KMS-11 (cell line): ENCODE measurements at regions not wholly inside any gene's neighbourhood (a gene's known extent, or its start where the extent isn't known, plus 50 kb on each side); places are given as distances from the start of the nearest gene placed in this dataset.

Source experiments
- H2AFZ ChIP-seq: fragments of 200-600 bp; sonication (generic); 2 replicates; pipeline ENCODE4 v1.6.1; 2016; ENCODE audit warnings: antibody characterized with exemption, mixed run types, low read depth
- H3K27ac ChIP-seq: fragments of 200-600 bp; sonication (generic); 2 replicates; pipeline ENCODE4 v1.6.1; 2016; ENCODE audit warnings: mild to moderate bottlenecking, mixed run types
- H3K27me3 ChIP-seq: fragments of 200-600 bp; sonication (generic); 2 replicates; pipeline ENCODE4 v1.6.1; 2017; ENCODE audit warnings: mild to moderate bottlenecking, low read depth, mixed run types, moderate library complexity; ENCODE audit not compliant: insufficient read depth
- H3K36me3 ChIP-seq: fragments of 200-600 bp; sonication (generic); 2 replicates; pipeline ENCODE4 v1.6.1; 2017; ENCODE audit warnings: mild to moderate bottlenecking, mixed run types; ENCODE audit not compliant: insufficient read depth
- H3K4me1 ChIP-seq: fragments of 200-600 bp; sonication (generic); 2 replicates; pipeline ENCODE4 v1.6.1; 2016; ENCODE audit warnings: mild to moderate bottlenecking, low read depth, mixed run types; ENCODE audit not compliant: poor library complexity, severe bottlenecking
- H3K4me2 ChIP-seq: fragments of 200-600 bp; sonication (generic); 2 replicates; pipeline ENCODE4 v1.7.0; 2016; ENCODE audit warnings: mild to moderate bottlenecking, mixed run types
- H3K4me3 ChIP-seq: fragments of 200-600 bp; sonication (generic); IDR thresholded peaks from 2 replicates; pipeline ENCODE4 v1.6.1; 2017; ENCODE audit warnings: low read depth, low read length, mixed read lengths; ENCODE audit not compliant: insufficient read depth
- H3K79me2 ChIP-seq: fragments of 200-600 bp; sonication (generic); 2 replicates; pipeline ENCODE4 v1.6.1; 2016; ENCODE audit warnings: low read depth, mixed run types; ENCODE audit not compliant: insufficient read depth
- H3K9ac ChIP-seq: fragments of 200-600 bp; sonication (generic); 2 replicates; pipeline ENCODE4 v1.6.1; 2016; ENCODE audit warnings: mild to moderate bottlenecking, mixed run types
- H4K20me1 ChIP-seq: fragments of 200-600 bp; sonication (generic); 2 replicates; pipeline ENCODE4 v1.6.1; 2016; ENCODE audit warnings: mild to moderate bottlenecking, mixed run types; ENCODE audit not compliant: insufficient read depth
- TF ChIP-seq, protein P1 (sequence below): fragments of 200-600 bp; sonication (generic); conservative IDR thresholded peaks from 2 replicates; pipeline ENCODE4 v1.6.1; 2017; ENCODE audit warnings: low read depth, mild to moderate bottlenecking, antibody characterized with exemption, low read length, moderate library complexity, mixed read lengths

- TF ChIP-seq, protein P1, sequence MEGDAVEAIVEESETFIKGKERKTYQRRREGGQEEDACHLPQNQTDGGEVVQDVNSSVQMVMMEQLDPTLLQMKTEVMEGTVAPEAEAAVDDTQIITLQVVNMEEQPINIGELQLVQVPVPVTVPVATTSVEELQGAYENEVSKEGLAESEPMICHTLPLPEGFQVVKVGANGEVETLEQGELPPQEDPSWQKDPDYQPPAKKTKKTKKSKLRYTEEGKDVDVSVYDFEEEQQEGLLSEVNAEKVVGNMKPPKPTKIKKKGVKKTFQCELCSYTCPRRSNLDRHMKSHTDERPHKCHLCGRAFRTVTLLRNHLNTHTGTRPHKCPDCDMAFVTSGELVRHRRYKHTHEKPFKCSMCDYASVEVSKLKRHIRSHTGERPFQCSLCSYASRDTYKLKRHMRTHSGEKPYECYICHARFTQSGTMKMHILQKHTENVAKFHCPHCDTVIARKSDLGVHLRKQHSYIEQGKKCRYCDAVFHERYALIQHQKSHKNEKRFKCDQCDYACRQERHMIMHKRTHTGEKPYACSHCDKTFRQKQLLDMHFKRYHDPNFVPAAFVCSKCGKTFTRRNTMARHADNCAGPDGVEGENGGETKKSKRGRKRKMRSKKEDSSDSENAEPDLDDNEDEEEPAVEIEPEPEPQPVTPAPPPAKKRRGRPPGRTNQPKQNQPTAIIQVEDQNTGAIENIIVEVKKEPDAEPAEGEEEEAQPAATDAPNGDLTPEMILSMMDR = no peak
- H3K9ac ChIP-seq = no peak overlapping the region
- no peak overlapping the region for H3K4me3 ChIP-seq
- H3K4me1 ChIP-seq = no peaks in the 10 kb centered on the region
- no peak overlapping the region for H3K4me2 ChIP-seq
- H4K20me1 ChIP-seq = no peaks in the 10 kb centered on the region
- H3K27me3 ChIP-seq = no peaks in the 10 kb centered on the region
- H2AFZ ChIP-seq = no peak overlapping the region
- no peak overlapping the region for H3K27ac ChIP-seq
- H3K36me3 ChIP-seq = no peaks in the 10 kb centered on the region
- H3K79me2 ChIP-seq = no peaks in the 10 kb centered on the region
These were observed 776.9 kb upstream of the CNTN5 start for GRCh38 chr11:98243897-98244296.

DNA sequence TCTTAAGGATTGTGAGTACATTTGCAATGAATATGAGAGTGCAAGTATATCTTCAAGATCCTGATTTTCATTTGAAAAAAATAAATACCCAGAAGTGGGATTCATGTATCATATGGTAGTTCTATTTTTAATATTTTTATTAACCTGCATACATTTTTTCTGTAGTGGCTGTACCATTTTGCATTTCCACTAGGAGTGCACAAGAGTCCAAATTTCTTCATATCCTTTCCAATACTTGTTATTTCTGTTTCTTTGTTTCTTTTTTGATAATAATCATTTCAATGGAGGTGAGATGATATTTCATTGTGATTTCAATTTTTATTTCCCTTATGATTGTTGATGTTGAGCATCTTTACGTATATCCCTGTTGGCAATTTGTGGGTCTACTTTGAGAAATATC is 759.8 kb upstream of the CNTN5 start:
- Histone ChIP-seq H2AFZ (no peak overlapping the region), H3K79me2 (no peaks in the 10 kb centered on the region), H3K4me2 (no peak overlapping the region), H3K27ac (no peak overlapping the region), H3K4me1 (no peaks in the 10 kb centered on the region), H3K27me3 (no peaks in the 10 kb centered on the region), H4K20me1 (no peaks in the 10 kb centered on the region), H3K9ac (no peak overlapping the region), H3K36me3 (no peaks in the 10 kb centered on the region), H3K4me3 (no peak overlapping the region)
- TF ChIP-seq, protein P1 = peak; percentile 32; the same call in 1 of the 2 replicates

GRCh38 chr11:98277251-98277912 is 743.4 kb upstream of the CNTN5 start:
- Histone ChIP-seq H3K4me3 (no peak overlapping the region), H3K36me3 (no peaks in the 10 kb centered on the region), H4K20me1 (no peaks in the 10 kb centered on the region), H3K79me2 (no peaks in the 10 kb centered on the region), H3K4me2 (no peak overlapping the region), H3K9ac (no peak overlapping the region), H2AFZ (no peak overlapping the region), H3K27ac (no peak overlapping the region), H3K27me3 (no peaks in the 10 kb centered on the region), H3K4me1 (no peaks in the 10 kb centered on the region)
- TF ChIP-seq, protein P1 = no peak

GRCh38 chr11:98289617-98290263 is 731.0 kb upstream of the CNTN5 start:
- TF ChIP-seq, protein P1 = no peak
- H3K36me3 ChIP-seq = no peaks in the 10 kb centered on the region
- H3K27ac ChIP-seq = no peak overlapping the region
- H4K20me1 ChIP-seq = no peaks in the 10 kb centered on the region
- no peaks in the 10 kb centered on the region for H3K27me3 ChIP-seq
- no peak overlapping the region for H2AFZ ChIP-seq
- H3K4me2 ChIP-seq = no peak overlapping the region
- H3K4me3 ChIP-seq = no peak overlapping the region
- no peaks in the 10 kb centered on the region for H3K4me1 ChIP-seq
- no peaks in the 10 kb centered on the region for H3K79me2 ChIP-seq
- no peak overlapping the region for H3K9ac ChIP-seq
